ENCODE measurements at regions not wholly inside any gene's neighbourhood (a gene's known extent, or its start where the extent isn't known, plus 50 kb on each side); places are given as distances from the start of the nearest gene placed in this dataset.

DNA sequence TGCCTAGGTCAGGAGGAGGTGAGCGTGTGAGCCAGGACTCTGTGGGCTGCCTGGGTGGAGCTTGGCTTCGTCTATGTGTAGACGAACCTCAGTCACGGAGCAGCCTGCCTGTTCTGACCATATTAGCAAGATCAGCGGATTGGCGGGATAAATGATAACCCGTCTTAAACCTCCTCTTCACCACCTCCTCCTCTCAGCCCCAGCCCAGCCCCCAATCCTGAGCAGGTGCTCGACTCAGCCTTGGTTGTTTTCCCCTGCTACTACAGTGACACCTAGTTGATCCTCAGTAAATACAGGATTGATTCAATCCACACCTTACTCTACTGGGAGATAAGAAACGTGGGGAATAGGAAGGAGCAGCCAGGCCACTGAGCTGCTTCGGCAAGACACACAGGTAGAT, 286.1 kb downstream of the IRX2 start:
- TF ChIP-seq, protein P1, sequence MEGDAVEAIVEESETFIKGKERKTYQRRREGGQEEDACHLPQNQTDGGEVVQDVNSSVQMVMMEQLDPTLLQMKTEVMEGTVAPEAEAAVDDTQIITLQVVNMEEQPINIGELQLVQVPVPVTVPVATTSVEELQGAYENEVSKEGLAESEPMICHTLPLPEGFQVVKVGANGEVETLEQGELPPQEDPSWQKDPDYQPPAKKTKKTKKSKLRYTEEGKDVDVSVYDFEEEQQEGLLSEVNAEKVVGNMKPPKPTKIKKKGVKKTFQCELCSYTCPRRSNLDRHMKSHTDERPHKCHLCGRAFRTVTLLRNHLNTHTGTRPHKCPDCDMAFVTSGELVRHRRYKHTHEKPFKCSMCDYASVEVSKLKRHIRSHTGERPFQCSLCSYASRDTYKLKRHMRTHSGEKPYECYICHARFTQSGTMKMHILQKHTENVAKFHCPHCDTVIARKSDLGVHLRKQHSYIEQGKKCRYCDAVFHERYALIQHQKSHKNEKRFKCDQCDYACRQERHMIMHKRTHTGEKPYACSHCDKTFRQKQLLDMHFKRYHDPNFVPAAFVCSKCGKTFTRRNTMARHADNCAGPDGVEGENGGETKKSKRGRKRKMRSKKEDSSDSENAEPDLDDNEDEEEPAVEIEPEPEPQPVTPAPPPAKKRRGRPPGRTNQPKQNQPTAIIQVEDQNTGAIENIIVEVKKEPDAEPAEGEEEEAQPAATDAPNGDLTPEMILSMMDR (IDR thresholded peaks at IDR 0.05; ENCODE audit: poor library complexity, severe bottlenecking): no peak
- TF ChIP-seq EZH2 (IDR thresholded peaks at IDR 0.05; ENCODE audit: borderline replicate concordance, insufficient read depth, low read length, poor library complexity, severe bottlenecking): no peak
- TF ChIP-seq, protein P2, sequence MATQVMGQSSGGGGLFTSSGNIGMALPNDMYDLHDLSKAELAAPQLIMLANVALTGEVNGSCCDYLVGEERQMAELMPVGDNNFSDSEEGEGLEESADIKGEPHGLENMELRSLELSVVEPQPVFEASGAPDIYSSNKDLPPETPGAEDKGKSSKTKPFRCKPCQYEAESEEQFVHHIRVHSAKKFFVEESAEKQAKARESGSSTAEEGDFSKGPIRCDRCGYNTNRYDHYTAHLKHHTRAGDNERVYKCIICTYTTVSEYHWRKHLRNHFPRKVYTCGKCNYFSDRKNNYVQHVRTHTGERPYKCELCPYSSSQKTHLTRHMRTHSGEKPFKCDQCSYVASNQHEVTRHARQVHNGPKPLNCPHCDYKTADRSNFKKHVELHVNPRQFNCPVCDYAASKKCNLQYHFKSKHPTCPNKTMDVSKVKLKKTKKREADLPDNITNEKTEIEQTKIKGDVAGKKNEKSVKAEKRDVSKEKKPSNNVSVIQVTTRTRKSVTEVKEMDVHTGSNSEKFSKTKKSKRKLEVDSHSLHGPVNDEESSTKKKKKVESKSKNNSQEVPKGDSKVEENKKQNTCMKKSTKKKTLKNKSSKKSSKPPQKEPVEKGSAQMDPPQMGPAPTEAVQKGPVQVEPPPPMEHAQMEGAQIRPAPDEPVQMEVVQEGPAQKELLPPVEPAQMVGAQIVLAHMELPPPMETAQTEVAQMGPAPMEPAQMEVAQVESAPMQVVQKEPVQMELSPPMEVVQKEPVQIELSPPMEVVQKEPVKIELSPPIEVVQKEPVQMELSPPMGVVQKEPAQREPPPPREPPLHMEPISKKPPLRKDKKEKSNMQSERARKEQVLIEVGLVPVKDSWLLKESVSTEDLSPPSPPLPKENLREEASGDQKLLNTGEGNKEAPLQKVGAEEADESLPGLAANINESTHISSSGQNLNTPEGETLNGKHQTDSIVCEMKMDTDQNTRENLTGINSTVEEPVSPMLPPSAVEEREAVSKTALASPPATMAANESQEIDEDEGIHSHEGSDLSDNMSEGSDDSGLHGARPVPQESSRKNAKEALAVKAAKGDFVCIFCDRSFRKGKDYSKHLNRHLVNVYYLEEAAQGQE (IDR thresholded peaks at IDR 0.05; ENCODE audit: borderline replicate concordance): no peak
- no peak for TF ChIP-seq TAF1 (IDR thresholded peaks at IDR 0.05; ENCODE audit: low read depth)

All from neural cell (in vitro differentiated cells).